Pancreas (tissue), 10 donors: ENCODE measurements at regions not wholly inside any gene's neighbourhood (a gene's known extent, or its start where the extent isn't known, plus 50 kb on each side); places are given as distances from the start of the nearest gene placed in this dataset.

Source experiments
- ATAC-seq, 4 donors: fragments of 200-7000 bp; cut with Tn5 transposase; one replicate each; pipeline versions ENCODE4 v1.8.0 to v1.9.1; 2020; ENCODE audit warnings: mild to moderate bottlenecking in 4 of 4, moderate library complexity in 4 of 4
- DNase-seq, 6 donors: peaks; one replicate each; pipeline ENCODE4 v3.0.0-alpha.2; 2020
- FAIRE-seq: peaks from 2 replicates; lab custom pipeline; 2012; peaks lifted over from hg19 to GRCh38; lab: Jason Lieb, UNC
- H3K27ac ChIP-seq, 4 donors: fragments of 200-600 bp; sonication (generic); 1 replicate in 3 of 4; 2 replicates in 1 of 4; pipeline versions ENCODE4 v1.5.0 to v1.8.0; 2020
- H3K27me3 ChIP-seq, 4 donors: fragments of 200-600 bp; one replicate each; pipeline ENCODE4 v1.8.0; 2021
- H3K36me3 ChIP-seq, 3 donors: fragments of 200-600 bp; sonication (generic) in 1 of 3; one replicate each; pipeline versions ENCODE4 v1.5.0 to v1.8.0; 2020 to 2021
- H3K4me1 ChIP-seq, 3 donors: fragments of 200-600 bp; one replicate each; pipeline ENCODE4 v1.8.0; 2021
- H3K4me3 ChIP-seq, 4 donors: fragments of 200-600 bp; sonication (generic) in 2 of 4; one replicate each; pipeline versions ENCODE4 v1.5.0 to v1.8.0; 2020 to 2021
- H3K9me3 ChIP-seq, 4 donors: fragments of 200-600 bp; one replicate each; pipeline ENCODE4 v1.8.0; 2021
- WGBS, 2 donors: extraction: QIAGEN DNeasy Blood & Tissue Kit; methylation state at CpG; one replicate each; pipeline ENCODE4 v1.1.7; 2013; 5-methylcytosine and 5-hydroxymethylcytosine counted together
- intact Hi-C, 3 donors: fragments of 100-400 bp; cut with DNase I; formaldehyde crosslinking; loops; one replicate each; pipeline versions ENCODE4 v1.11.1 to v1.14.2; 2022
- TF ChIP-seq, protein P1 (sequence below), 4 donors: fragments of 200-600 bp; sonication (generic) in 3 of 4; IDR thresholded peaks; one replicate each; pipeline versions ENCODE4 v1.5.0 to v1.8.0; 2021; ENCODE audit warnings: antibody characterized with exemption in 4 of 4
- donor health status: healthy with polysubstance abuse.
- donor health status: DM: no; HTN: no; CAD: no; lungs with moderate emphysema.
- donor health status: DM: no; HTN: no; CAD: no.
- donor health status: control.
- donor health status: control.
- donor health status: Bipolar disorder and iron deficiency.
- donor health status: DM: yes; HTN: yes; CAD: no.
- donor health status: DM: no; HTN: no; CAD: no.
- donor health status: DM: no; HTN: no; CAD: no.
- donor health status: DM: yes; HTN: yes; CAD: no.

DNA sequence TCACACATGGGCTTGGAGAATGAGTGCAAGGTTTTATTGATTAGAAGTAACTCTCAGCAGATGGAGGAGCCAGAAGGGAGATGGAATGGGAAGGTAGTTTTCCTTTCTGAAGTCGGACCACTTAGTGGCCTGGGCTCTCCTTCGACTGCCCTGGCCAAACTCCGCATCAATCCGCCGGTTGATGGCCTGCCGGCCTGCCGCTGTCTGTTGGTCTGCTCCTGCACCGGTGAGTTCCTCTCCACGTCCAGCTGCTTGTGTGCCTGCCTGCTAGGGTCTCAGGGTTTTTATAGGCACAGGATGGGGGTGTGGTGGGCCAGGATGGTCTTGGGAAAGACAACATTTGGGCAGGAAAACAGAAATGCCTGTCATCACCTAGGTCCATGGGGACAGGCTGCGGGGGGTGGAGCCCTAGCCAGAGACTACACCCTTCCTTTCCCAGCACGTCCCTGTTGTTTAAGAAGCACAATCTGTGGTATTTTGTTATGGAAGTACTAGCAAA is 837.0 kb downstream of the PDCD6IP start:
- ATAC-seq (no peak), DNase-seq (peak in 1 of 6 donors; percentile 30), FAIRE-seq (no peak)
- no peaks in the 10 kb centered on the region for H3K27me3 ChIP-seq
- no peak overlapping the region for H3K27ac ChIP-seq
- H3K4me3 ChIP-seq, result no peak overlapping the region
- H3K9me3 ChIP-seq, result no peaks in the 10 kb centered on the region
- H3K4me1 ChIP-seq, result no peaks in the 10 kb centered on the region
- H3K36me3 ChIP-seq, result no peaks in the 10 kb centered on the region
- 75 to 84% methylated on average over 11 of the region's 11 CpGs for WGBS, 2 donors
- intact Hi-C loops, result no loop called here
- TF ChIP-seq, protein P1, sequence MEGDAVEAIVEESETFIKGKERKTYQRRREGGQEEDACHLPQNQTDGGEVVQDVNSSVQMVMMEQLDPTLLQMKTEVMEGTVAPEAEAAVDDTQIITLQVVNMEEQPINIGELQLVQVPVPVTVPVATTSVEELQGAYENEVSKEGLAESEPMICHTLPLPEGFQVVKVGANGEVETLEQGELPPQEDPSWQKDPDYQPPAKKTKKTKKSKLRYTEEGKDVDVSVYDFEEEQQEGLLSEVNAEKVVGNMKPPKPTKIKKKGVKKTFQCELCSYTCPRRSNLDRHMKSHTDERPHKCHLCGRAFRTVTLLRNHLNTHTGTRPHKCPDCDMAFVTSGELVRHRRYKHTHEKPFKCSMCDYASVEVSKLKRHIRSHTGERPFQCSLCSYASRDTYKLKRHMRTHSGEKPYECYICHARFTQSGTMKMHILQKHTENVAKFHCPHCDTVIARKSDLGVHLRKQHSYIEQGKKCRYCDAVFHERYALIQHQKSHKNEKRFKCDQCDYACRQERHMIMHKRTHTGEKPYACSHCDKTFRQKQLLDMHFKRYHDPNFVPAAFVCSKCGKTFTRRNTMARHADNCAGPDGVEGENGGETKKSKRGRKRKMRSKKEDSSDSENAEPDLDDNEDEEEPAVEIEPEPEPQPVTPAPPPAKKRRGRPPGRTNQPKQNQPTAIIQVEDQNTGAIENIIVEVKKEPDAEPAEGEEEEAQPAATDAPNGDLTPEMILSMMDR (IDR thresholded peaks at IDR 0.05), result no peak

DNA sequence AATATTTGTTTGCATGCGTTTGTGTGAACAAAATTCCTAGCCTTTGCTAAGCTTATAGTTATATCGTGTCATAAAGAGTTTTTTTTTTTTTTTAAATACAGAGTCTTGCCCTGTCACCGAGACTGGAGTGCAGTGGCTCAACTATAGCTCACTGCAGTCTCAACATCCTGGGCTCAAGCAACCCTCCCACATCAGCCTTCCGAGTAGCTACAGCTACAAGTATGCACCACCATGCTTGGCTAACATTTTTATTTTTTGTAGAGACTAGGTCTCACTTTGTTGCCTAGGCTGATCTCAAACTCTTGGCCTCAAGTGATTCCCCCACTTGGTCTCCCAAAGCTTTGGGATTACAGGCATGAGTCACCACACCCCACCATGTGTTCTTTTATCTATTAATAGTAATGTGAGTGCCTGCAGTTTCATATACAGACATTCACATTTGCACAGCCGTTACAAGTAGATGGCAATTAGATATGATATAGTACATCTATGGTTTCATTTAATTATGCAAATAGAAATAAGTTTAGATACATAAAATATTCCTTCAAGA is 848.6 kb downstream of the PDCD6IP start:
- DNase-seq, result no peak
- Histone ChIP-seq H3K36me3 (no peaks in the 10 kb centered on the region), H3K27me3 (no peaks in the 10 kb centered on the region), H3K27ac (no peak overlapping the region), H3K9me3 (no peaks in the 10 kb centered on the region), H3K4me3 (no peak overlapping the region), H3K4me1 (no peaks in the 10 kb centered on the region)
- TF ChIP-seq, protein P1 (IDR thresholded peaks at IDR 0.05), result no peak
- FAIRE-seq, result no peak
- 43 to 59% methylated on average over 5 of the region's 5 CpGs for WGBS, 2 donors
- intact Hi-C loops, result no loop called here
- ATAC-seq, result no peak

DNA sequence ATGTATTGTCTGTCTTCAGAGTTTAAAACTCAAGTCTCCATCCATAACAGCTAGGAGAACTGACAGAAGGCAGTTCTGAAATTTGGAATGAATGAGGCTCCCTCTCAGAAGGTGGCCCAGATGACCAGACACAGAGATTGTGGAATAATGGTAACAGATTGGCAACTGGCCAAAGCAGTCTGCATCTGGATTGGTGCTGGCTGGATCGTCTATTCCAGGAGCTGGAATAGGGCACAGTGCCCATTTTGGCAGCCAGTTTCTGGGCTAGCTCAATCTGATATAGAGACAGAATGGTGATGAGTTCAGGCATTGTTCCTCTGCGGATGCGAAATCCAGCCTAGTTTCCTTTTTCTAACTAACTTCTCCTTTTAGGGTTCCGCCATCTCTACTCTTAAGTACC is 851.7 kb downstream of the PDCD6IP start:
- no peaks in the 10 kb centered on the region for H3K9me3 ChIP-seq
- ATAC-seq (no peak), DNase-seq (no peak), FAIRE-seq (no peak)
- H3K27me3 ChIP-seq, result no peaks in the 10 kb centered on the region
- H3K4me1 ChIP-seq, result no peaks in the 10 kb centered on the region
- TF ChIP-seq, protein P1 (IDR thresholded peaks at IDR 0.05), result no peak
- no peaks in the 10 kb centered on the region for H3K36me3 ChIP-seq
- H3K27ac ChIP-seq, result no peak overlapping the region
- no peak overlapping the region for H3K4me3 ChIP-seq
- 76 to 85% methylated on average over 4 of the region's 4 CpGs for WGBS, 2 donors
- intact Hi-C loops, result no loop called here

DNA sequence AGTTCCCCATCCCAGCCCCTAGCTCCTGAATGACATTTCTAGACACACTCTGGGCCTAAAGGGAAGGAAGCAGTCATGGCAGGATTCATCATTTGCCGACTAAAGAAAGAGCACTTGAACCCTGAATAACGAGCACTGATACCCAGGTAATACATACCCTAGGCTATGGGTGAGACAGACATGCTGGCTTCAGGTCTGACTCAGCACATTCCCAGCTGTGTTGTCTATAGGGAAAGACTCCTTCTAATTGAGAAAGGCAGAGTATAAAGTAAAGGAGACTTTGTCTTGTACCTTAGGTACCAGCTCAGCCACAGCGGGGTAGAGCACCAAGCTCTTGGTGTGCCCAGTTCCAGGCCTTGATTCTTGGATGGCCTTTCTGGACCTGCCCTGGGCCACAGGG is 870.5 kb downstream of the PDCD6IP start:
- no peaks in the 10 kb centered on the region for H3K36me3 ChIP-seq
- H3K27ac ChIP-seq, result no peak overlapping the region
- no peak for DNase-seq
- intact Hi-C loops, result no loop called here
- no peak for ATAC-seq
- no peak for FAIRE-seq
- H3K27me3 ChIP-seq, result no peaks in the 10 kb centered on the region
- TF ChIP-seq, protein P1 (IDR thresholded peaks at IDR 0.05), result no peak
- H3K4me3 ChIP-seq, result no peak overlapping the region
- 70 to 73% methylated on average over 3 of the region's 3 CpGs for WGBS, 2 donors
- H3K9me3 ChIP-seq, result no peaks in the 10 kb centered on the region
- no peaks in the 10 kb centered on the region for H3K4me1 ChIP-seq

DNA sequence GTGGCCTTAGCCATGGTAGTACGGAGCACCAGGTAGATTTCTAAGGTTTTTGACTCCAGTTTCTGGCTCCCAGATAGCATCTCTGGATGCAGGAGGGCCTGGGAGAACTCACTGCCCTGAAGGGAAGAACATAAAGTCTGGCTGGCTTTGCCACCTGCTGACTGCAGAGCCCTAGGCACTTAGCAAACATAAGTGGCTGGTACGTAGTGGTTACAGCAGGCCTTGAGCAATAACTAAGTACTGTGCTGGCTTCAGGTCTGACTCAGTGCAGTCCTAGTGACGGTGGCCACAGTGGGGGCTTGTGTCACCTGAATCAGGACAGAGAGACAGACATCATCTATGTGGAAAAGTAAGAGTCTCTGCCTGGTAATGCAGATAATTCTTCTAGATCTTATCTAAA is 871.1 kb downstream of the PDCD6IP start:
- FAIRE-seq (no peak), DNase-seq (no peak), ATAC-seq (no peak)
- 58% methylated on average over 3 of the region's 3 CpGs for WGBS, 2 donors
- intact Hi-C loops, result no loop called here
- H3K36me3 ChIP-seq, result no peaks in the 10 kb centered on the region
- H3K4me3 ChIP-seq, result no peak overlapping the region
- no peaks in the 10 kb centered on the region for H3K9me3 ChIP-seq
- no peak overlapping the region for H3K27ac ChIP-seq
- TF ChIP-seq, protein P1 (IDR thresholded peaks at IDR 0.05), result no peak
- H3K27me3 ChIP-seq, result no peaks in the 10 kb centered on the region
- H3K4me1 ChIP-seq, result no peaks in the 10 kb centered on the region
